ENCODE measurements at regions not wholly inside any gene's neighbourhood (a gene's known extent, or its start where the extent isn't known, plus 50 kb on each side); places are given as distances from the start of the nearest gene placed in this dataset.

DNA sequence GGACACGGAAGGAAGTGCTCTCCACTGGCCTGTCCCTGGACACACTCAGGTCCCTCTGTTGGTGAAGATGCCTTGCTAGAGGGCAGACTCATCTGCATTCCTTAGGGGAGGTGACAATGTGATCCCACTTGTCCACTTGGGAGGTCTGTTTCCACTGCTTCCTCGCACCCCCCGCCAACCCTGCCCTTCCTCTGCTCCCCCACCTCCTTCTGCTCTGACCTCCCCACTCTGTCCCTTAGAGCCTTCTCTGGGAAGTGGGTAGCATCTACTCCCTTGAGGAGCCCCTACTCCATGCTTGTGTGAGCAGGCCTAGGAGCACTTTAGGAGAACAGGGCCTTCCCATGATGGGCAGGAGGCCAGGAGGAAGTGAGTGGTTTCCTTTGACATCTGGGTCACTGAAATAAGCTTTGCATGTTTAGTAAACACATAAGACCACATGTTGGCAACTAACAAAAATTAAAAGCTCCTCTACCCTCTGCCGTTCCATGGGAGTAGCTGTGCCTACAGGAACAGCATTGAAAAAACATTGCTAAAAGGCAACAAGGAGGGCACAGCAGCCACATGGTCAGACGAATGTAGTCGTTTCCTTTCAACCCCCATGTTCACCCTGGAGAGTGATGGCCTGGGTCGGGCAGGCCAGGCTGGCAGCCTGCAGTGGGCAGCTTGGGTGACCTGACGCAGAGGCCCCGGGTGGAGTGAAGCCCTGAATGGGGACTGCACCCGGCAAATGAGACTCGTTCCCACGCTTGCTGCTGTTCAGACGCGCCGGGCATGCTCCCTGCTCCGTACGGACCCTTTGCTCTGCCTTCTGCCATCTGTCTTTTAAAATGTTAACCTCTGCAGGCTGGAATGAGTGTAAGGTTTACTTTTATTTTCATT, 634.0 kb downstream of the IRX1 start:
- no peak for DNase-seq (ENCODE audit: low read depth)

DNA sequence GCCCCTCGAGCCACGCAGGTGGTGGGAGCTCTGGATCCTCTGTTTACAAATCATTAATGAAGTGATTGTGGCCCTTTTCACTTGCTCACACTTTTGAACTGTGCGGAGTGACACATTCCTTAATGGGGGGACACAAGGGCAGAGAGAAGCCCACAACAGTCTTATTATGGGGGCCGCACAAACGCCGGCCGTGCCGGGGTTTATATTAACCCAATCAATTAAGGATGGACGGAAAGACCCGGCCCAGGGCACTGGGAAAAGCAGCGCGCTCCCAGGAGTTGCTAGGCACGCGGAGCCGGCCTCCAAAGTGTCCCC, 634.8 kb downstream of the IRX1 start:
- no peak for DNase-seq (ENCODE audit: low read depth)

DNA sequence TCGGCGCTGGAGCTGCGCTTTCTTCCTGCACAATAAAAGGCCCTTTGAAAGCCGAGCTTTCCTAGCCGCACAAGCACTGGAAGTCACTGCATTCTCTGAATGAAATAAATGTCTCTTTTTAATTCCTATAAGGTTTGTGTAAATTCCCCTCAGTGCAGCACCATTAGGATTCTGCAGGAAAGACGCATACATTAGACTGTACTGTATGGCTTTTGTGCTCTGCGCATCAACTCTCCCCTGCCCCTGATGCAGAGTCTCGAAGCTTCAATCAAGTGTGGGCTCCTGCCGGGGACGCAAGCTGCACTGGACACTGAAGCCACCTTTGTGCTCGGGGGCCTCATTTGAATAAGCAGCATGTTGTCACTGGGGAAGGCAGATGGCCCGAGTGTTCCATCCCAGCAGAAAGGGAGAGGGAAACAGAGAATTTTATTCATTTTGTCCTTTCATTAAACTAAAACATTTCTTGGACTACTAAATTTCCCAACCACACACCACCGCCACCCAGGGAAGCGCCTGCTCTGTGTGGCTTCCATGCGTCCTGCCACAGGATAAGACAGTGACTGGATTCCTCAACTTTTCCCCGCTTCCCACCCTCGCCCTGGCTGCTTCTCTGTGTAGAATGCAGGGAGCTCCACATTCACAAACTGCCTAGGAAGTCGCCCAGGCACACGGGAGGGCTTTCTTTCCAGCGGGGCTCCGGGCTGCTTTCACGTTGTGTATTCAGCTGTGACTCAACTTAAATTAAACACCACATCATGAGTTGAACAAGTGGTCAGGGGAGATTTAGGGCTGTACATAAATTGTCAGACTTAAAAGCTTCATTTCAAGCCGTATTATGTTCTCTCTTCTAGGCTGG, 635.4 kb downstream of the IRX1 start:
- DNase-seq (ENCODE audit: low read depth) = no peak

DNA sequence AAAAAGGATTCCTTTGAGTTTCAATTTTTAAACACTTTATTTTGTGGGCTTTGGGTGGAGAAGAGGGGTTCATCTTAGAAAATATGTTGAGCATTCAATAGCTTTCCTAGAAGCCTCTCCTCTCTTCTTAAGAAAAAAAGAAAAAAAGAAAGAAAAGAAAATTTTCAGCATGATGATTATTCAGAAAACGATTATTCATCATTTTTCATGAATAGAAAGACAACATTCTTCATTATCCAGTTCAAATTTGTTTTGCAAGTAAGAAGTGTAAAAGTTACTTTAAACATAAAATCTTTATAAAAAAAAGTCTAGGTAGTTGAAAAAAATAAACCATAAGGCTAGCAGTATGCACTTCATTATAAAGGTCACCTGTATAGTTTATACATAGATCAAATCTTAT, 636.5 kb downstream of the IRX1 start:
- DNase-seq (ENCODE audit: low read depth) = no peak

DNA sequence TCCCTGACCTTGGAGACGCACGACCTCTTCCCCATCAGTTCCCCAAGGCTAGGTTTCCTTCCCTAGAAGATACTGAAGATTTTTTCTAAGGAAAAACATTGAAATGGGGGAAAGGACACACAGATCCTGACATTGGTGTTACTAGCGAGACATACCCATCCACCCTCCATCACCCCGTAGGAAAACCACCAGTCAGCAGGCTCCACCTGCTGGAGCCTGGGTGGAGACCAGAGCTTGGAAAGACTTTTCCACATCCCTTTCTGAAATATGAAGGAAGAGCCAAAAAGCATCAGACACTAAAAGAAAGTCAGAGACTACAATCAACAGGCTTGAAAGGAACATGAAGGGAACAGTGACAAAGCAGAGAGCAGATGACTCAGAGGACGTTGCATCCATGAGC, 638.0 kb downstream of the IRX1 start:
- DNase-seq (ENCODE audit: low read depth) = no peak

DNA sequence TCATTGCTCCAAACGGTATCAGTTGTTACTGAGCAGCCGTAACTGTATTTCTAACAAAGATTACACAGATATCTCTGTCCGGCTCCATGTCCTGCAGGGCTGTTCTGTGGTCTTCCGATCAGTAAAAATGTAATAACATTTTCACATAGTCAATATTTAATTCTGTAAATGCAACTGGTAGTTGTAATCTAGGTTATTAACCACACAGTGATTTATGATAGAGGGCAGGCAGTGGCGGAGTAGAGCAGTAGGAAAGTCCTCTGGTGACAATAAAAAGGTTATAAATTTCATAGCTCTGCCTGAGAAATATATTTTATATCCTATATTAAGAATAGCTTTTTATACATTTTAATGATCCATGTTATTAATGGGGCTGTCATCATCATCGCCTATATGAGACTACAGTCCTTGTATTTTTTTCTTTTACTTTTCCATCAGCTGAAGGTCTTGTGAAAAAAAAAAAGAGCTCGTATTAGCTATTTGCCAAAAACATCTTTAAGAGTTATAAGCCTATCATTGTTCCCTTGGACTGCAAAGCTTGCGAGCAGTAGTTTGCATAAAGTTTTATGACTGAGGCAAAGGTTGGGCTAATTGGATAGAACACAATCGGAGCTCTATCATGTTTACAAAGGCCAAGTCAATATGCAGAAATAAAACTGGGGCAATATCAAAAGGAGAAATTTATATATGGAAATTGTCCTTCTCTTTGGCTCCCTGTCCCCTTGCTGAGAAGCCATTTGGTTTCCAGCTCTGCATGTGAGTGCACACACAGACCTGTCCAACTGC, 648.0 kb downstream of the IRX1 start:
- no peak for DNase-seq (ENCODE audit: low read depth)

DNA sequence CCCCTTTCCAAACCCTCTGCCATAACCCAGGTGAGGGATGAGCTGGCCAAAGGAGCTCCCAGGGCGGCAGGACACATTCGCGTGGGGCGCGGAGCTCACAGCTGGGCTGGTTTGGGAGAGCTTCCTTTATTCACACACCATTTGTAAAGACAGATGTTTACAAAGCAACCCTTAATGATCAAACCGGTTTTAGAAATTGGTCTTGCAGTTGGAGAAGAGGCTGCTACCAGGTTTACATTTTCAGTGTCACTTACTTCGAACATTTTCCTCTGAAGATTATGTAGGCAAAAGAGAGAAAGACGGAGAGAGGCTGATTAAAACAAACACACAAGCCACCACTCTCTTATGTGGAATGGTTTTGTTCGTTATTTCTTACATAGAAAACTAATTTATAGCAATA, 648.7 kb downstream of the IRX1 start:
- no peak for DNase-seq (ENCODE audit: low read depth)

DNA sequence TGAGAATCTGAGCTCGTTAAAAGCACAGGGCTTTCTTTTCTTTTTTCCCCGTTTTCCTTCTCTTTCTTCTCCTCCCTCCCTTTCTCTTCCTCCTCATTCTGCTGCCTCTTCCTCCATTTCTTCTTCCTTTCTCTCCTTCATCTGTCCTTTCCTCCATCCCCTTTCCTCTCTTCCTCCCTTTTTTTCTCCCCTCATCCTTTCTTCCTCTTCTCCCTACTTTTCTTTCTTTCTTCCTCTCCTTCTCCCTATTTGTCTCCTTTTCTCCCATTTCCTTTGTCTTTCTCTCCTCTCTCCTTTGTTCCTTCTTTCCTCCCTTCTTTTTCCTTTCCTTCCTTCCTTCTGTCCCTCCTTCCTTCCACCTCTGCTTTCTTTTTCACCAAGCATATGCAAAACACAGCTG, 649.4 kb downstream of the IRX1 start:
- no peak for DNase-seq (ENCODE audit: low read depth)

DNA sequence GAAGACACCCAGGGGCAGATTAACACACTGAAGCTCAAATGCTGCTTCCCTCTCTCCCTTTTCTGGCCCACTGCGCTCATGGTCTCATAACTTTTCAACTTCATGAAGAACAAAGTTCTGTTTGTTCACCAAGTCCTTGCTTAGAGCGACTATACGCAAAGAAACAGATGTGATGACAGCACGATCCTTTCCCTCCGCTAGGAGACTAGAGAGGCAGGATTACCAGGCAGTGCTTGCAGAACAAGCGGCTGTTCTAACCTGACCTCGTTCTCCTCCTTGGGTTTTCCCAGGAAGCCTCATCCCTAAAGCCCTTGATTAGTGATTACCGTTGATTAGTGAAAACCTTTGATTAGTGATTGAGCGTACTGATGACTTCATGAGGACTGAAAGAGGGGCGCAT, 649.9 kb downstream of the IRX1 start:
- no peak for DNase-seq (ENCODE audit: low read depth)

DNA sequence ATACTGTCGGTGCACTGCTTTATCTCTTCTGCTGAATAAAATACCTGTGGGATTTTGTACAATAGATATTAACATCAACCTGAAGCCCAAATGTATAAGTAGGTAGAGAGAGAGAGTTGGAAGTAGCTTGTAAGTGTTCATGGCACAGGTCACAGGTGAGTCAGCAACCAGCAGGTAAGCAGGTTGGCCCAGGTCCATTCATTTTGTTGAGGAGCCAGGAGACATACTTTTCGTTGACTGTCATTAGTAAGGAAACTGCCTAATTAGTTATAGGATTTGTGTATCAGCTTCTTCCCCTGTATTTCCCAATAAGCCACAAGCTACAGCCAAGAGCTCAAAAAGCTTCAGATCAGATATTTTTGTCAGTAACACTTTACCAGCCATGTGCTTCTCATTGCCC, 650.8 kb downstream of the IRX1 start:
- no peak for DNase-seq (ENCODE audit: low read depth)

DNA sequence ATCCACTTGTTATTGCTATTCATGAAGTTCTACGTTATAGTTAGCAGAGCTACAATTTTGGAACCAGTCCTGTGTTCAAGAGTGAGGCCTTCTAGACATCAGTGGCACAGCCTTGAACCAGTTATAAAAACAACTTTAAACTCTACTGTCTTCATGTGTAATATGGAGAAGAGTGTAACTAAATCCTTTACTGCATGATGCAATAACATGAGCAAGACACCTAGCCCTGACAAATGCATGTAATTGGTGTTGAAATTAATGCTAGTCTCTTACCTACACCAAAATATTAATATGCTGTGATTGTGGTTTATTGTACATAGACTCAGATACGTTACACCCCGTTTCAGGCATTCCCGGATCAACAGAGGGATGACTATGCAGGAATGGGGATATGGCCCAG, 654.6 kb downstream of the IRX1 start:
- no peak for DNase-seq (ENCODE audit: low read depth)

DNA sequence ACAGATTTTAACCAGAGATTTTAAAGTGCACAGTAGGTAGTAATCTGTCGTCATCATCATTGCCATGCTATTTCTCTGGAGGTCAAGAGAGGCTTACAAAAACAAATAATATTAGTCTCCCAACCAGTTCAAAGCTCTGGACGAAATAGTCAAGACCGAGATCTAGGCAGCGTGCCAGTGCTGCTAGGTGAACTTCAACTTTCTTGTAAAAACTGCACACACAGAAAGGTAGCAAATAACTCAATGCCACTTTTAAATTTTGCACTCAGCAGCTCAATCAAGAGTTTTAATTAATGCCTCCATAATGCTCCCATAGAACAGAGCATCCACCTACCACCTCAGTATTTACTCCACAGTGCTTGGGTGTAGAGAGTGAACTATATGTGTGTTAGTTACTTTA, 656.8 kb downstream of the IRX1 start:
- no peak for DNase-seq (ENCODE audit: low read depth)

DNA sequence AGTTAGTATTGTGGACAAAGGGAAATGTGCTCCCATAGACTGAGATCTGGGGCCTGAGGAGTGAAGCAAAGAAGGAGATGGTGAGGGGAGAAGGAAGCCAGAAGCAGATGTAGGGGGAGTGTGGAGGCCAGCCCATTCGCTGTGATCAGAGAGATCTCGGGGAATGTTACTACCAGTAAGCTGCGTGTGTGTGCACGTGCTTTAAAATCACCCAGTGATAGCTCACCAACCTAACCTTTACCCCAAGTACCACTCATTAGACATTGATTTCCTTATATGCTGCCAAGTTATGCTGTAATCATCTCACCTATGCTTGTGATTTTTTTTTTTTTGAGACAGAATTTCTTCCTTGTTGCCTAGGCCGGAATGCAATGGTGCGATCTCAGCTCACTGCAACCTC, 659.1 kb downstream of the IRX1 start:
- no peak for DNase-seq (ENCODE audit: low read depth)

DNA sequence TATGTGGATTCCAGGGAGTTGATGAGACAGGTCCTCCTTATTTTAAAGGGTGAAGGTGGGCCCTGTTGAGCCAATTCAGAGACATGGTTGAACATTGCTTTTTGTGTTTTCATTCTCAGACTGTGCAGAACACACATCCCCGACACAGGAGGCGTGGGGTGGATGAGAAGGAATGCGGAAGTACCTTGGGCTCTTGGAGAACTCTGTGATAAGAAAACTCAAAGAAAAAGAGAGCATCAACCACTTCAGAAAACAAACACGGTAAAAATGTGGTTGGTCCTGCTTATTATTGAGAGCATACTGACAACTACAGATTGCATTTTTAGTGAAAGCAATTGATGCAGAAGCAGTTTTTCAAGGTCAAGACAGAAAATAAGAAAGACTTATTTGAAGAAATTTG, 659.8 kb downstream of the IRX1 start:
- DNase-seq (ENCODE audit: low read depth) = no peak

DNA sequence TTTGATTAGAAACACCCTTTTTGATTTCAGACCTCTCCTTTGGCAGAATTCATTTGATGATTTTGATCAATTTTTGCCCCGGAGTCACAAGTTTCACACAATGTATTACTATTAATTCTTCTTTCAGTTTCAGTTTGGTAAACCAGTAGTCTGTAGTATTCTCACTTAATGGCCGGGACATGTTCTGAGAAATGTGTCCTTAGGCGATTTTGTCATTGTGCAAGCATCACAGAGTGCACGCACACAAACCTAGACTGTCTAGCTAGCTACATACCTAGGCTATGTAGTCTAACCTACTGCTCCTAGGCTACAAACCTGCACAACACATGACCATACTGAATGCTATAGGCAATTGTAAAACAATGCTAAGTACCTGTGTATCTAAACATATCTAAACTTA, 662.5 kb downstream of the IRX1 start:
- no peak for DNase-seq (ENCODE audit: low read depth)

DNA sequence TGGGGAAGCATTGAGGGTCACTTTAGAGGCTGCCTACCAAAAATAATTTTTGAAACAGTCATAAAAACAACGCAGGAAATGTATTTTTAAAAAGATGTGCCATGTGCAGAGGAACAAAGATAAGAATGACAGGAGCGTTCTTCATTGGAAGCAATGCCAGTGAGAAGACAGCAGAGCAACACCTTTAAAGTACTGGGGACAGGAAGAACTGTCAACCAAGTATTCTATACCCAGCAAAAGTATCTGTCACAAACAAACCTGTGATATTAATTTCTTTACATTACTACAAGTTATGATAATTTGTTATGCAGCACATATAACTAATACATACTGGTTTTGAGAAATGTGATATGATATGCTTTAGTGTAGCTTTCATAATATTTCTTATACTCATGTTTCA, 675.6 kb downstream of the IRX1 start:
- DNase-seq (ENCODE audit: low read depth) = no peak

DNA sequence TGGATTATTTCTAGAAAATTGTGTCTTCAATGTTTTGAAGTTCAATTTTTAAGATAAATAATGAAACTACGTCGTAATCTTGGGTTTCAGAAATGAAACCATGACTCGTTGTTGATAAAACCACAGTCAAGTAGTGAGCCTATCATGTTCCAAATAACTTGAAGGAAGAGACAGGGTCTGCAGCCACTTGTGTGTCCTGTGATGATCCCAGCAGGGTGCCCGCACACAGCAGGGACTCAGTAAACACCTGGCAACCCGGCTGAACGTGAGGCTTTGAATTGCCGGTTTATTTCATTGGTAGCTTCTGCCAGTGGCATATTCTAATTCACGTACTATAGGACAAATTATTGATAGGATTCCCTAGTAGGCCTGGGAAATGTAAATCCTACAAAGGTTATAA, 679.6 kb downstream of the IRX1 start:
- no peak for DNase-seq (ENCODE audit: low read depth)

DNA sequence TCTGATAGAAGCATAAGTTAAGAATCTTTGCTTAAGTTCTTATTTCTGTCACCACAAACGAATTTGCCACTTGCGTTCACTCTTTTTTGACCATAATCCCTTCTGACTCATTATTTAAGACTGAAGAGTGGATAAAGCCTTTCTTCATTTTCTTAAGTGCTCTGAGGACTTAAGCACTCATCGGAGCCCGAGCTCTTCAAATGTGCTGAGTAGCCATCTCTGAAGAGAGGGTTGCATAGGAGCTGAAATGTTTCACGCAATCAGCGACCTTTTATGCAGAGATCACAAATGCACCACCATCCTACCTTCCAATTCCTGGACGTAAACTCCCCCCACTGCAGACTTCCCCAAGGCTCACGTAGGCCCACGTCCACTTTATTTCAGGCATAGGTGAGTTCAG, 699.2 kb downstream of the IRX1 start:
- no peak for DNase-seq (ENCODE audit: low read depth)

DNA sequence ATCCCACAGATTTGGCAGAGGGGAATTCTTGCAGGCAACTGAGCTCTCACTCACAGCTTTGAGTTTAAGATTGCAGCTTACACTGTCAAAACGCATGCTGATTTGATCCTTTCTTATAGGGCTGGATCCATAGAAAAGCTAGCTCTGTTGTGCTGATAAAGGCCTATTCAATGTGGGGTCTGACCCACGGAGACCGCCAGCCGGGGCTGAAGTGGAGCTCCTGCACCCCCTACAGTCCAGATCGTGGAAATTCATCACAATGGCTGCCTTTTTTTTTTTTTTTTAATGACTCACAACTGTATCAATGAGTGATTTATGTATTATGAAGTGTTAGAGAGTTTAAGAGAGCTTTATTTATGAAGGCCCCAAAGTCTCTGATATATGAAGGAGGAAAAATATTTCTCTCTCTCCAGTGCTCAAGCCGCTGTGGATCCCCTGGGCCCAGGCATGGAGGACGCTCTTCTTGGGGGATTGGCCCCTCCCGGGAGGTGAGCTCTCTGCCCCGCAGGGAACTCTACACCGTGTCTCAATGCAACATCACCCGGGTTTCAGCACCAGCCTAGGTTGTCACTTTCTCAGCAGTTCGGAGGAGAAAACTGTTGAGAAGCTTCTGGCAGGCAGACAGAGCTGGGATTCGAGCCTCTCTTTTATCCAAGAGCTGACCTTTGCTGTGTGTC, 700.2 kb downstream of the IRX1 start:
- no peak for DNase-seq (ENCODE audit: low read depth)

DNA sequence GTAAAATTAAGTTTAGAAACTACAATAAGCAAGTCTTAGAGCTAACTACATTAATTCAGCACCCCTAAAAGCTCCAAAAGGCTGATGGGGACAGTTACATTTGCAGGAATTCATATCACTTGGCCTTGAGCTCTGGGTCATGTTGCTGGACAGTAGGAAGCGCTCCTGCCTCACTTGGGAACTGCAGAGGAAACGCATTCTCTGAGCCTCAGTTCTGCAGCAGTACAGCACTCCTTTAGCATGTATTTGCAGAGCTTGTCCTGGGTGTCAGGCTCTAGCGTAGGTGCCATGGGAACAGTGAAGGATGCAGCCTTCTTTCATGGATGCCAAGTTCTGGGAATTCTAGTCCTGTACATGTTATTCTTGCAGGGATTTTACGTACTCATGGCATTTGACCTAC, 710.4 kb downstream of the IRX1 start:
- no peak for DNase-seq (ENCODE audit: low read depth)

DNA sequence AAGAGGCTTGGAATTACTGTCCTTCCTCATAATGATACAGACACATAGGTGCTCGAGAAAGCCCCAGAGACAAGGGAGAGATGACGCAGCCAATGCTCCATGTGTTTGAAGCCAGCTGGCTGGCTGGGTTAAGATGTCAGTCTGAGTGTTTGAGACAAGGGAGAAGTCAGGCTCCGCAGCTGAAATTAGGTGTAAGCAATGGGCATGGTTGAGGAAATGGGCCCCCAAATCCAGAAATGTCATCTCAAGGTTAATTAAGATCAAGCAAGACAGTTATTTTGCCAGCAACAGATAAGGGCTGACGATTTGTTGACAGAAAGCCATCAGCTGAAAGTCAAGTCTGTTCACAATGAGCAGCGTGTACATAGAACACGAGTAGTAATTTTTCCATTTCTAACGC, 713.4 kb downstream of the IRX1 start:
- no peak for DNase-seq (ENCODE audit: low read depth)

DNA sequence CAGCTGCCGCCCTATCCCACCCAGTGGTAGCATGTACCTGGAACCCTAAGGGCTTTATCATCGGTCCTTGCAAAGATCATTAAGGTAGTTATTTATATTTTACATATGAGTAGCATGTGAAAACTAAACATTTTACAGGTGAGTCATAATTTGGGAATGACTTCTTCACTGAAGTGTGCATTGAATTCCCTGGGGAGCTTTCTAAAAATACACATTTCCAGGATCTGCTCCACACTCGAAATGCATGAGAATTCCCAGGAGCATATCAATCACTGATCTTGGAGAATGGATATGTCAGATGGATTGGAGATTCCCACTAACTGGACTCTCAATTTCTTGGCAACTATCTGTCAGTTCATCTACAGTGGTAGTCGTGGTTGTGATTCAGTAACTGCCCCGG, 717.5 kb downstream of the IRX1 start:
- no peak for DNase-seq (ENCODE audit: low read depth)

Data from EH (cell line).